Brain microvascular endothelial cell (primary cell): ENCODE measurements at regions not wholly inside any gene's neighbourhood (a gene's known extent, or its start where the extent isn't known, plus 50 kb on each side); places are given as distances from the start of the nearest gene placed in this dataset.
A peak's percentile ranks its signal among the peaks of the same experiment; 100 is the strongest.

Experiments
- DNase-seq: peaks from one replicate; pipeline ENCODE4 v3.0.0-alpha.2; 2020
- H3K27ac ChIP-seq: fragments of 250-450 bp; sonication (Bioruptor Pico); 2 replicates; pipeline ENCODE4 v1.5.1; 2020; ENCODE audit warnings: mild to moderate bottlenecking, moderate library complexity
- H3K27me3 ChIP-seq: fragments of 250-450 bp; sonication (Bioruptor Pico); replicated peaks from 2 replicates; pipeline ENCODE4 v1.5.1; 2020; ENCODE audit warnings: mild to moderate bottlenecking
- H3K36me3 ChIP-seq: fragments of 250-450 bp; sonication (Bioruptor Pico); replicated peaks from 2 replicates; pipeline ENCODE4 v1.5.1; 2020; ENCODE audit warnings: mild to moderate bottlenecking
- H3K4me3 ChIP-seq: 2 replicates; pipeline ENCODE4 v1.5.1; 2011; ENCODE audit warnings: low read depth, mild to moderate bottlenecking, control low read depth, low read length, moderate library complexity
- in situ Hi-C: cut with HindIII; loops from 2 replicates; pipeline ENCODE4 v1.10.0; 2017; ENCODE audit warnings: low sequenced_read_pairs, low pct_ligation_motif_present
- TF ChIP-seq, protein P1 (sequence below): IDR thresholded peaks from 2 replicates; pipeline ENCODE4 v1.5.1; 2011; ENCODE audit warnings: low read depth, mild to moderate bottlenecking, moderate library complexity, low read length, control low read depth, inconsistent platforms; ENCODE audit errors: missing control alignments

DNA sequence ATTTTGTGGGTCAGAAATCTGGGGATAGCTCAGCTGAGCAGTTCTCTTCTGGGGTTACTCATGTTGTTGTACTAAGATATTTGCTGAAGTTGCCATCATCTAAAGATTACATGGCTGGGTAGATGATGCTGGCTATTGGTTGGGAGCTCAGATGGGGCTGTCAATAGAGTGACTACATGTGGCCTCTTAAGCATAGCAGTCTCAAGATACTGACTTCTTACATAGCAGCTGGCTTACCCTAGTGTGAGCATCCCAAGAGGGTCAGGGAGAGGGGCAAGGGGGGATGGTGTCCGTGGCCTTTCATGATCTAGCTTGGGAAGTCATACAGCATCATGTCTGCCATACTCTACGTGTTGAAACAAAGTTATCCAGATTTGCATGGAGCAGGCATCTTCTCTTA is 90.1 kb upstream of the HMGA2 start:
- TF ChIP-seq, protein P1, sequence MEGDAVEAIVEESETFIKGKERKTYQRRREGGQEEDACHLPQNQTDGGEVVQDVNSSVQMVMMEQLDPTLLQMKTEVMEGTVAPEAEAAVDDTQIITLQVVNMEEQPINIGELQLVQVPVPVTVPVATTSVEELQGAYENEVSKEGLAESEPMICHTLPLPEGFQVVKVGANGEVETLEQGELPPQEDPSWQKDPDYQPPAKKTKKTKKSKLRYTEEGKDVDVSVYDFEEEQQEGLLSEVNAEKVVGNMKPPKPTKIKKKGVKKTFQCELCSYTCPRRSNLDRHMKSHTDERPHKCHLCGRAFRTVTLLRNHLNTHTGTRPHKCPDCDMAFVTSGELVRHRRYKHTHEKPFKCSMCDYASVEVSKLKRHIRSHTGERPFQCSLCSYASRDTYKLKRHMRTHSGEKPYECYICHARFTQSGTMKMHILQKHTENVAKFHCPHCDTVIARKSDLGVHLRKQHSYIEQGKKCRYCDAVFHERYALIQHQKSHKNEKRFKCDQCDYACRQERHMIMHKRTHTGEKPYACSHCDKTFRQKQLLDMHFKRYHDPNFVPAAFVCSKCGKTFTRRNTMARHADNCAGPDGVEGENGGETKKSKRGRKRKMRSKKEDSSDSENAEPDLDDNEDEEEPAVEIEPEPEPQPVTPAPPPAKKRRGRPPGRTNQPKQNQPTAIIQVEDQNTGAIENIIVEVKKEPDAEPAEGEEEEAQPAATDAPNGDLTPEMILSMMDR, result no peak
- in situ Hi-C loops, result no loop called here
- H3K27me3 ChIP-seq, result no peaks in the 10 kb centered on the region
- DNase-seq, result no peak
- no peak overlapping the region for H3K4me3 ChIP-seq
- H3K27ac ChIP-seq, result no peak overlapping the region
- no peaks in the 10 kb centered on the region for H3K36me3 ChIP-seq

DNA sequence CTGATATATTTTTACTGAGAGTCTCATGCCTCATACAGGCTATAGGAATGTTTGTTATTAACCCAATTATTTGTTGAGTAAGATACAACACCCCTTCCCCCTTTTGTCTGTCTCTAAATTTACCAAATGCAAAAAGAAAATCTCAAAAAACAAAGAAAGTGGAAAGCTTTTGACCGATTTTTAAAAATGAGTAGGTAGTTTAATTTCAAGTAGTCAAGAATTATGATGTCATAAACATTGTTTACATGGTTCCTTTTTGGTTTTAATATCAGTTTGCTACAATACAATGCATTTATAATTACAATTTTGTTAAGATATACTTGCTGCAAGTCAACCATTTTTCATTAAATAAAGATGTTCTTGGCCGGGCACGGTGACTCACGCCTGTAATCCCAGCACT is 84.7 kb upstream of the HMGA2 start:
- Histone ChIP-seq H3K27me3 (no peaks in the 10 kb centered on the region), H3K27ac (no peak overlapping the region), H3K36me3 (no peaks in the 10 kb centered on the region), H3K4me3 (no peak overlapping the region)
- DNase-seq, result no peak
- TF ChIP-seq, protein P1, result no peak
- in situ Hi-C loops, result no loop called here

DNA sequence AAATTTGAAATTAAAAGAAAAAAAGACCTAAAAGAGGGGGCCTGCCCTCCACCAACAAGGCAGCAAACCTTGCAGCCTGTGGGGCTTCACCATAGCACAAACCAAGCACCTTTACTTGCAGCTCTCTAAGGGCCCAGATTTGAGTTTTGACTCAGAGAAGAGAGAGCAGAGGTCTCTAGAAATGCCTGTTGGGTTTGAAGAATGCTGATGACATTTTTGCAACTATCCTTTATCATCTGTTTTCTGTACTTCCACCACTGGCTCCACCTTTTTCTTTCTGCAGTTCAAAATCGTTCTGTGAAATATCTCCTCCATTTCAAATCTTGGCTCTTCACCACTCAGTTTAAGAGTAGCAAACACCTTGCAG is 83.8 kb upstream of the HMGA2 start:
- no peaks in the 10 kb centered on the region for H3K27me3 ChIP-seq
- TF ChIP-seq, protein P1, result no peak
- no peak for DNase-seq
- no peaks in the 10 kb centered on the region for H3K36me3 ChIP-seq
- H3K27ac ChIP-seq, result peak overlapping the region; percentile 84
- H3K4me3 ChIP-seq, result peak overlapping the region; percentile 80
- in situ Hi-C loops, result no loop called here

DNA sequence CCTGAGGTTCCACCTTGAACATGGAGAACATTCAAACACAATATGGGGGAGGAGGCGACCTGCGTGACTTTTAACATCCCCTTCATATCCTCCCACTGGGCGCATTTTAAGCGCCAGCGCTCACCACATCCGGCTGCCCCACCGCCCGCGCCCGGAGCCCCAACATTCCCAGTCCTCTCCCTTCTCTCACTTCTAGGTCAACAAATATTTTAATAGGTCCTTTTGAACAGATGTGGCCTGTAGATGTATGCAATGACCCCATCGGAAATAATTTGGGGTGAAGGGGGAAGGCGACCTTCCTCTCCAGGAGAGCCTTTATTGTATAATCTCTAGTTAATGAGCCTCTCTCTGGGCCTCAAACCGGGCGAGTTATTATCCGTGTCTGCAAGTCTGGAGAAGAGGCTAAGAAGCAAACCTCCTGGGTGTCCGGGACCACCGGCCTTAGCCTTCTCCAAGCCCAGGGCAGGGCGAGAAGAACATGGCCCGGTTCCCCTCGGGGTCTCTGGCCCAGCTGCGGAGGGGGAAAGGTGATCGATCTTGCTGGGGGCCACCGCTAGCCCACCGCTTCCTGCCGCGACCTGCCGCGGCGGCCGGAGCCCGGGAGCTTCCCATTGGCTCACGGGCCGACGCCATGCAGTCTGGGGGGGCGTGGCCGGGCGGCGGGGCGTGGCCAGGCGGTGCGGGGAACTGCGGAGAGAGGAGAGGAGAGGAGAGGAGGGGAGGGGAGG is 83.2 kb upstream of the HMGA2 start:
- Histone ChIP-seq H3K4me3 (peak overlapping the region; percentile 80), H3K36me3 (no peaks in the 10 kb centered on the region), H3K27ac (peak overlapping the region; percentile 84), H3K27me3 (no peaks in the 10 kb centered on the region)
- TF ChIP-seq, protein P1, result no peak
- in situ Hi-C loops, result no loop called here
- peak; percentile 77 for DNase-seq

DNA sequence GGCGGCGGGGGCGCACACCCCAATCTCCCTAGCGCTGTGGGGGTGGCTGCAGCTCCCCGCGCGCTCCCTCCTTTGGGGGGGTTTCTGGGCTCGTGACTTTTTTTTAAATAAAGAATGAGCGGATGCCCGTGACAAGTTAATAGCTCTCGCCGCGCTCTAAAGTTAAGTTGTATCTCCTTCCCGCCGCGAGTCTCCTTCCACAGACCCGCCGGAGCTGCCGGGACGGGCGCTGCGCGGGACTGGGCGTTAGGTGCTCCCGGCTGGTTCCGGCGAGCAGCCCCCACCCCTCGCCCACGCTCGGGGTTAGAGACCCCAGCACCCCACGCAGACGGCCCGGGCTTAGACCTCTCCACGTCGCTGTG is 82.6 kb upstream of the HMGA2 start:
- Histone ChIP-seq H3K27ac (peak overlapping the region; percentile 81), H3K27me3 (no peaks in the 10 kb centered on the region), H3K36me3 (no peaks in the 10 kb centered on the region), H3K4me3 (peak overlapping the region; percentile 80)
- TF ChIP-seq, protein P1, result no peak
- in situ Hi-C loops, result no loop called here
- DNase-seq, result peak; percentile 31
